DOHH2 (cell line): ENCODE measurements at regions not wholly inside any gene's neighbourhood (a gene's known extent, or its start where the extent isn't known, plus 50 kb on each side); places are given as distances from the start of the nearest gene placed in this dataset.

Experiments
- EZH2phosphoT487 ChIP-seq: fragments of 200-600 bp; sonication (generic); IDR thresholded peaks from 2 replicates; pipeline ENCODE4 v1.6.1; 2017; ENCODE audit warnings: borderline replicate concordance, mild to moderate bottlenecking, antibody characterized with exemption, low read length, moderate library complexity, mixed read lengths
- TF ChIP-seq, protein P1 (sequence below): fragments of 200-600 bp; sonication (generic); IDR thresholded peaks from one replicate; pipeline ENCODE4 v1.5.1; 2014; ENCODE audit warnings: antibody characterized with exemption, mild to moderate bottlenecking, low read depth, low read length; ENCODE audit not compliant: poor library complexity, severe bottlenecking

DNA sequence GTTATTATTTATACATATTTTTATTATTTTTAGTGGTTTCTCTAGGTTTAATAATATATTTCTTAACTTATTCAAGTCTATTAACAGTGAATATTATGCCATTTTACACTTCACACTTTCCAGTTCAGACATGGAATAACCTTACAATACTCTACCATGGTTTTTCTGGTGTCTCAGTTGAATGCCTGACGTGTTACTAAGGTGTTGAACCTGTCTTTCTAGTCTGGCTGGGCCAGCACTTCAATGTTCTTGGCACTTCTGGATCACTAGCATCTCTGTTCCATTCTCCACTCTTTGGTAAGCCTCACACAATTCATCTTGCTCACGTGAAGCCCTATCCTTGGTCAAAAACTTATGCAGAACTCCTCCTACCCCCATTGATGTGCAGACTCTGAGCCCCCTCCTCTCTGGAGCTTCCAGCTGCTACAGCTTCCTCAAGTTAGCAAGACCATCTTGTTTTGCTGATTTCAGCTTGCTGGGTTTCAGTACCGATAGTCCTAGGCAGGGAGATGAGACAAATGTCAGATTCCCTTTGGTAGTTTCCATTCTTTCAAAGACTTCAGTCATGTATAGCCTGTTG, 243.1 kb downstream of the FBXO4 start:
- TF ChIP-seq, protein P1, sequence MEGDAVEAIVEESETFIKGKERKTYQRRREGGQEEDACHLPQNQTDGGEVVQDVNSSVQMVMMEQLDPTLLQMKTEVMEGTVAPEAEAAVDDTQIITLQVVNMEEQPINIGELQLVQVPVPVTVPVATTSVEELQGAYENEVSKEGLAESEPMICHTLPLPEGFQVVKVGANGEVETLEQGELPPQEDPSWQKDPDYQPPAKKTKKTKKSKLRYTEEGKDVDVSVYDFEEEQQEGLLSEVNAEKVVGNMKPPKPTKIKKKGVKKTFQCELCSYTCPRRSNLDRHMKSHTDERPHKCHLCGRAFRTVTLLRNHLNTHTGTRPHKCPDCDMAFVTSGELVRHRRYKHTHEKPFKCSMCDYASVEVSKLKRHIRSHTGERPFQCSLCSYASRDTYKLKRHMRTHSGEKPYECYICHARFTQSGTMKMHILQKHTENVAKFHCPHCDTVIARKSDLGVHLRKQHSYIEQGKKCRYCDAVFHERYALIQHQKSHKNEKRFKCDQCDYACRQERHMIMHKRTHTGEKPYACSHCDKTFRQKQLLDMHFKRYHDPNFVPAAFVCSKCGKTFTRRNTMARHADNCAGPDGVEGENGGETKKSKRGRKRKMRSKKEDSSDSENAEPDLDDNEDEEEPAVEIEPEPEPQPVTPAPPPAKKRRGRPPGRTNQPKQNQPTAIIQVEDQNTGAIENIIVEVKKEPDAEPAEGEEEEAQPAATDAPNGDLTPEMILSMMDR = no peak
- TF ChIP-seq EZH2phosphoT487 = no peak
